ENCODE measurements at regions not wholly inside any gene's neighbourhood (a gene's known extent, or its start where the extent isn't known, plus 50 kb on each side); places are given as distances from the start of the nearest gene placed in this dataset.

- TF ChIP-seq CTCF (conservative IDR thresholded peaks at IDR 0.05; ENCODE audit: low read depth, low read length) (no peak), EZH2 (IDR thresholded peaks at IDR 0.05; ENCODE audit: borderline replicate concordance, low read depth, low read length, poor library complexity, severe bottlenecking) (no peak)
These were observed 197.9 kb downstream of the KTN1 start for GRCh38 chr14:55777877-55778276.
